T47D (cell line): ENCODE measurements at regions not wholly inside any gene's neighbourhood (a gene's known extent, or its start where the extent isn't known, plus 50 kb on each side); places are given as distances from the start of the nearest gene placed in this dataset.
"Not testable (repeated sequence)": the region's sequence is repeated elsewhere in the genome, so short reads cannot be mapped to it uniquely, and the experiment has no call there.

Source experiments
- DNase-seq, 2 experiments: peaks; one replicate each; pipeline versions ENCODE4 v3.0.0 to v3.0.0-alpha.2; 2011 to 2012; ENCODE audit warnings: low read depth in 1 of 2, low spot score in 1 of 2
- JUND ChIP-seq: IDR thresholded peaks from 2 replicates; pipeline ENCODE4 v1.6.1; 2012; ENCODE audit warnings: low read depth
- in situ Hi-C: cut with HindIII; loops from 2 replicates; pipeline ENCODE4 v1.10.0; 2016; ENCODE audit warnings: low sequenced_read_pairs, low pct_unique_long_range_greater_than_20kb

- TF ChIP-seq JUND, result no peak
- in situ Hi-C loops, result no loop called here
- no peak for DNase-seq
These were observed 379.4 kb upstream of the KIAA1217 start for GRCh38 chr10:23829556-23829955.

GRCh38 chr10:23834091-23834490 is 374.8 kb upstream of the KIAA1217 start:
- in situ Hi-C loops, result no loop called here
- no peak for DNase-seq
- TF ChIP-seq JUND, result no peak

GRCh38 chr10:23850631-23851030 is 358.3 kb upstream of the KIAA1217 start:
- TF ChIP-seq JUND, result no peak
- no peak for DNase-seq
- in situ Hi-C loops, result no loop called here

GRCh38 chr10:23859598-23859997 is 349.3 kb upstream of the KIAA1217 start:
- in situ Hi-C loops, result no loop called here
- TF ChIP-seq JUND, result no peak
- DNase-seq, result no peak

GRCh38 chr10:23864631-23865147 is 344.2 kb upstream of the KIAA1217 start:
- in situ Hi-C loops, result no loop called here
- no peak for TF ChIP-seq JUND
- peak in 1 of 2 experiments; percentile 21 for DNase-seq

GRCh38 chr10:23866985-23867384 is 342.0 kb upstream of the KIAA1217 start:
- in situ Hi-C loops, DNase-seq: not testable (repeated sequence)

- in situ Hi-C loops, result no loop called here
These were observed 340.8 kb upstream of the KIAA1217 start for GRCh38 chr10:23868121-23868520.

GRCh38 chr10:23869548-23869947 is 339.4 kb upstream of the KIAA1217 start:
- TF ChIP-seq JUND, result peak; percentile 71
- in situ Hi-C loops, result no loop called here
- DNase-seq, result peak; percentile 7 to 97

More at GRCh38 chr10:23868121-23868520, 340.8 kb upstream of the KIAA1217 start:
- TF ChIP-seq JUND, result no peak
- DNase-seq, result peak in 1 of 2 experiments; percentile 94

GRCh38 chr10:23869996-23870395 is 338.9 kb upstream of the KIAA1217 start:
- TF ChIP-seq JUND, result no peak
- in situ Hi-C loops, result no loop called here
- peak in 1 of 2 experiments; percentile 78 for DNase-seq

- in situ Hi-C loops, result no loop called here
- peak in 1 of 2 experiments; percentile 78 for DNase-seq
- no peak for TF ChIP-seq JUND
These were observed 338.0 kb upstream of the KIAA1217 start for GRCh38 chr10:23870651-23871610.

- in situ Hi-C loops, result no loop called here
- no peak for DNase-seq
- TF ChIP-seq JUND, result no peak
These were observed 336.6 kb upstream of the KIAA1217 start for GRCh38 chr10:23872290-23872689.

GRCh38 chr10:23877791-23878320 is 331.1 kb upstream of the KIAA1217 start:
- no peak for TF ChIP-seq JUND
- DNase-seq, result peak in 1 of 2 experiments; percentile 55
- in situ Hi-C loops, result no loop called here

GRCh38 chr10:23884670-23885069 is 324.3 kb upstream of the KIAA1217 start:
- in situ Hi-C loops, result no loop called here

More at GRCh38 chr10:23884670-23885069, 324.3 kb upstream of the KIAA1217 start:
- TF ChIP-seq JUND, result no peak
- no peak for DNase-seq
